H1 (cell line): ENCODE measurements at regions not wholly inside any gene's neighbourhood (a gene's known extent, or its start where the extent isn't known, plus 50 kb on each side); places are given as distances from the start of the nearest gene placed in this dataset.
"Not testable (repeated sequence)": the region's sequence is repeated elsewhere in the genome, so short reads cannot be mapped to it uniquely, and the experiment has no call there.

Experiments
- CTCF ChIA-PET: fragments of 300-600 bp; sonication (Branson Sonifier 250); formaldehyde crosslinking; loops from one replicate; lab custom pipeline; 2021; ENCODE audit not compliant: partially characterized antibody; lab: Charles Lee
- POLR2A ChIA-PET: fragments of 300-600 bp; sonication (Branson Sonifier 250); formaldehyde crosslinking; loops from one replicate; lab custom pipeline; 2021; ENCODE audit warnings: inconsistent platforms; ENCODE audit not compliant: partially characterized antibody; lab: Charles Lee
- DNase-seq, 2 experiments: peaks; one replicate each; pipeline versions ENCODE4 v3.0.0 to v3.0.0-alpha.2; 2010 to 2022; ENCODE audit warnings: low spot score in 2 of 2, low read depth in 1 of 2, mixed read lengths in 1 of 2
- FAIRE-seq: peaks from 2 replicates; lab custom pipeline; 2011; peaks lifted over from hg19 to GRCh38; lab: Jason Lieb, UNC
- H2AFZ ChIP-seq: 2 replicates; pipeline ENCODE4 v1.8.1; 2012; ENCODE audit warnings: low read length, inconsistent platforms
- H2AK5ac ChIP-seq: 2 replicates; pipeline ENCODE4 v1.6.1; 2013; ENCODE audit warnings: low read depth, low read length
- H2BK120ac ChIP-seq: replicated peaks from 2 replicates; pipeline ENCODE3; 2013; ENCODE audit warnings: low read depth, low read length, inconsistent platforms
- H2BK12ac ChIP-seq: 2 replicates; pipeline ENCODE4 v1.6.1; 2013; ENCODE audit warnings: low read depth, low read length
- H2BK15ac ChIP-seq: 2 replicates; pipeline ENCODE4 v1.6.1; 2013; ENCODE audit warnings: low read length
- H2BK20ac ChIP-seq: 2 replicates; pipeline ENCODE4 v1.6.1; 2013; ENCODE audit warnings: low read length
- H2BK5ac ChIP-seq: 2 replicates; pipeline ENCODE4 v1.6.1; 2013; ENCODE audit warnings: low read depth, low read length
- H3K14ac ChIP-seq: 2 replicates; pipeline ENCODE4 v1.6.1; 2013; ENCODE audit warnings: inconsistent platforms; ENCODE audit not compliant: insufficient read length
- H3K18ac ChIP-seq: 2 replicates; pipeline ENCODE4 v1.6.1; 2013; ENCODE audit warnings: low read length; ENCODE audit errors: extremely low read depth
- H3K23ac ChIP-seq: 2 replicates; pipeline ENCODE4 v1.6.1; 2013; ENCODE audit warnings: inconsistent platforms; ENCODE audit not compliant: insufficient read length
- H3K23me2 ChIP-seq: 2 replicates; pipeline ENCODE4 v1.6.1; 2013; ENCODE audit warnings: low read depth, low read length
- H3K27ac ChIP-seq: 2 replicates; pipeline ENCODE4 v1.6.1; 2011; ENCODE audit warnings: low read depth, low read length, inconsistent platforms
- H3K27me3 ChIP-seq, 4 experiments: replicated peaks in 1 of 4; 1 replicate in 1 of 4; 2 replicates in 3 of 4; pipeline versions ENCODE4 v1.6.1 to v1.8.1; 2011 to 2013; ENCODE audit warnings: low read length in 3 of 4, mild to moderate bottlenecking in 3 of 4, inconsistent platforms in 2 of 4, mixed read lengths in 2 of 4, moderate library complexity in 1 of 4; ENCODE audit not compliant: control insufficient read depth in 3 of 4, insufficient read depth in 3 of 4; ENCODE audit errors: extremely low read depth in 1 of 4
- H3K36me3 ChIP-seq, 4 experiments: 2 replicates each; pipeline versions ENCODE4 v1.6.1 to v1.8.1; 2011 to 2013; ENCODE audit warnings: mild to moderate bottlenecking in 4 of 4, low read length in 3 of 4, moderate library complexity in 2 of 4, control low read depth in 1 of 4, inconsistent platforms in 1 of 4; ENCODE audit not compliant: insufficient read depth in 4 of 4, control insufficient read depth in 2 of 4
- H3K4ac ChIP-seq: replicated peaks from 2 replicates; pipeline ENCODE3; 2013; ENCODE audit warnings: low read length, low read depth, mixed read lengths, inconsistent platforms; ENCODE audit not compliant: insufficient read length
- H3K4me1 ChIP-seq, 4 experiments: replicated peaks in 1 of 4; 1 replicate in 1 of 4; 2 replicates in 3 of 4; pipeline versions ENCODE4 v1.6.1 to v1.8.1; 2011 to 2013; ENCODE audit warnings: low read length in 3 of 4, inconsistent platforms in 2 of 4, mixed read lengths in 1 of 4; ENCODE audit not compliant: insufficient read depth in 4 of 4, control insufficient read depth in 3 of 4
- H3K4me2 ChIP-seq, 2 experiments: 2 replicates each; pipeline versions ENCODE4 v1.6.1 to v1.8.1; 2011 to 2013; ENCODE audit warnings: low read depth in 2 of 2, low read length in 2 of 2, control low read depth in 1 of 2, inconsistent platforms in 1 of 2, mild to moderate bottlenecking in 1 of 2; ENCODE audit not compliant: insufficient read depth in 1 of 2
- H3K4me3 ChIP-seq, 4 experiments: fragments of 200-600, 300-600 bp in 1 of 4; sonication (generic), shearing (Covaris generic), sonication (Bioruptor Twin) in 1 of 4; 2 replicates each; pipeline versions ENCODE4 v1.5.1 to v1.8.1; 2011 to 2016; ENCODE audit warnings: low read length in 4 of 4, low read depth in 3 of 4, control low read depth in 2 of 4, inconsistent platforms in 2 of 4, mild to moderate bottlenecking in 2 of 4, mixed read lengths in 1 of 4, moderate library complexity in 1 of 4; ENCODE audit not compliant: insufficient read depth in 2 of 4; ENCODE audit errors: extremely low read depth in 1 of 4
- H3K56ac ChIP-seq: replicated peaks from 2 replicates; pipeline ENCODE3; 2013; ENCODE audit warnings: low read depth, mild to moderate bottlenecking, mixed read lengths, low read length, inconsistent platforms; ENCODE audit not compliant: insufficient read length
- H3K79me1 ChIP-seq: 2 replicates; pipeline ENCODE4 v1.6.1; 2013; ENCODE audit warnings: low read depth, low read length, control low read depth
- H3K79me2 ChIP-seq, 2 experiments: 2 replicates each; pipeline versions ENCODE4 v1.6.1 to v1.8.1; 2012 to 2013; ENCODE audit warnings: low read length in 2 of 2, mild to moderate bottlenecking in 2 of 2, inconsistent platforms in 1 of 2; ENCODE audit not compliant: insufficient read depth in 2 of 2, control insufficient read depth in 1 of 2
- H3K9ac ChIP-seq, 4 experiments: replicated peaks in 1 of 4; 1 replicate in 1 of 4; 2 replicates in 3 of 4; pipeline versions ENCODE4 v1.6.1 to v1.8.1; 2011 to 2013; ENCODE audit warnings: low read depth in 3 of 4, low read length in 3 of 4, control low read depth in 2 of 4, mild to moderate bottlenecking in 2 of 4, moderate library complexity in 2 of 4, inconsistent platforms in 1 of 4; ENCODE audit errors: extremely low read depth in 1 of 4
- H3K9me3 ChIP-seq, 2 experiments: 2 replicates each; pipeline versions ENCODE4 v1.6.1 to v1.8.1; 2012 to 2013; ENCODE audit warnings: mild to moderate bottlenecking in 2 of 2, moderate library complexity in 2 of 2, control low read depth in 1 of 2, inconsistent platforms in 1 of 2, low read depth in 1 of 2, low read length in 1 of 2, mixed read lengths in 1 of 2; ENCODE audit not compliant: insufficient read depth in 2 of 2
- H4K20me1 ChIP-seq, 2 experiments: replicated peaks in 1 of 2; 2 replicates each; pipeline versions ENCODE3 to v1.8.1; 2011 to 2013; ENCODE audit warnings: inconsistent platforms in 2 of 2, low read length in 2 of 2, mild to moderate bottlenecking in 1 of 2; ENCODE audit not compliant: insufficient read depth in 2 of 2, control insufficient read depth in 1 of 2
- H4K5ac ChIP-seq: 2 replicates; pipeline ENCODE4 v1.6.1; 2013; ENCODE audit warnings: low read length, low read depth, mixed read lengths, inconsistent platforms; ENCODE audit not compliant: insufficient read length
- H4K8ac ChIP-seq: 2 replicates; pipeline ENCODE4 v1.8.0; 2013; ENCODE audit warnings: mild to moderate bottlenecking, moderate library complexity, low read length, inconsistent platforms; ENCODE audit not compliant: insufficient read depth; ENCODE audit errors: extremely low read depth
- H4K91ac ChIP-seq: replicated peaks from 2 replicates; pipeline ENCODE3; 2013; ENCODE audit warnings: low read length, mixed read lengths, inconsistent platforms; ENCODE audit not compliant: insufficient read length
- WGBS, 2 experiments: shearing (Covaris generic) in 1 of 2; methylation state at CpG; one replicate each; pipeline versions ENCODE4 v1.1.6 to v1.1.7; 2013 to 2015; ENCODE audit warnings: low lambda C conversion rate in 2 of 2, mixed read lengths in 2 of 2, inconsistent platforms in 1 of 2, low coverage in 1 of 2, missing lambda C conversion rate in 1 of 2; ENCODE audit not compliant: insufficient replicate concordance in 2 of 2, insufficient coverage in 1 of 2, insufficient read length in 1 of 2; ENCODE audit errors: extremely low coverage in 1 of 2, missing lambda C conversion rate in 1 of 2; 5-methylcytosine and 5-hydroxymethylcytosine counted together

GRCh38 chr16:21516705-21517040, 82.7 kb upstream of the METTL9 start:
- POLR2A ChIA-PET, H4K8ac ChIP-seq, H3K4ac ChIP-seq, H3K4me3 ChIP-seq, H2BK15ac ChIP-seq, H2BK5ac ChIP-seq, H3K27me3 ChIP-seq, H3K56ac ChIP-seq, H3K23ac ChIP-seq, DNase-seq, H3K27ac ChIP-seq, H3K36me3 ChIP-seq, H3K14ac ChIP-seq, H2BK120ac ChIP-seq, H3K9me3 ChIP-seq, H3K4me1 ChIP-seq, FAIRE-seq, H2BK12ac ChIP-seq, H3K23me2 ChIP-seq, CTCF ChIA-PET, H4K5ac ChIP-seq, H2AFZ ChIP-seq, H3K9ac ChIP-seq, H3K79me1 ChIP-seq, H3K18ac ChIP-seq, H2AK5ac ChIP-seq, H2BK20ac ChIP-seq, H4K91ac ChIP-seq: not testable (repeated sequence)
- WGBS, 2 experiments: 83% methylated on average over 6 of the region's 9 CpGs; no CpG with 5 or more reads in 1 of the 2 experiments
- Histone ChIP-seq H4K20me1 (peaks cover 6 to 15% of the 10 kb centered on the region in 2 experiments), H3K79me2 (peaks cover 30 to 72% of the 10 kb centered on the region in 2 experiments), H3K4me2 (peak overlapping the region in 1 of 2 experiments; percentile 94; a peak in 2 of 4 replicates)

- not testable (repeated sequence) for FAIRE-seq
- Histone ChIP-seq H4K20me1 (peaks cover 4 to 15% of the 10 kb centered on the region in 2 experiments), H3K4me2 (peak overlapping the region in 1 of 2 experiments; percentile 94; a peak in 1 of 4 replicates)
Observed at GRCh38 chr16:21517263-21517662, 82.1 kb upstream of the METTL9 start.

More at GRCh38 chr16:21517263-21517662, 82.1 kb upstream of the METTL9 start:
- H2BK12ac ChIP-seq, H3K4me3 ChIP-seq, H2AK5ac ChIP-seq, H3K23me2 ChIP-seq, H4K91ac ChIP-seq, H2BK20ac ChIP-seq, H3K56ac ChIP-seq, H3K14ac ChIP-seq, H3K4ac ChIP-seq, H3K9me3 ChIP-seq, CTCF ChIA-PET, H4K5ac ChIP-seq, H2BK5ac ChIP-seq, H3K23ac ChIP-seq, DNase-seq, H3K9ac ChIP-seq, H3K27me3 ChIP-seq, H2AFZ ChIP-seq, H3K36me3 ChIP-seq, H3K27ac ChIP-seq, H3K79me1 ChIP-seq, H3K18ac ChIP-seq, H2BK120ac ChIP-seq, H4K8ac ChIP-seq, H2BK15ac ChIP-seq: not testable (repeated sequence)
- peaks cover 27 to 66% of the 10 kb centered on the region in 2 experiments for H3K79me2 ChIP-seq
- WGBS, 2 experiments: 86% methylated on average over 10 of the region's 10 CpGs; no CpG with 5 or more reads in 1 of the 2 experiments
- POLR2A ChIA-PET: interaction anchor here (3.9 kb wide), 1 partner anchor 7 kb away, joined by 11 read pairs; no protein-coding TSS in a partner anchor
- H3K4me1 ChIP-seq: peaks cover 4 to 10% (median 6%) of the 10 kb centered on the region in 4 experiments; a peak in 6 of 7 replicates
